ENCODE measurements at regions not wholly inside any gene's neighbourhood (a gene's known extent, or its start where the extent isn't known, plus 50 kb on each side); places are given as distances from the start of the nearest gene placed in this dataset.
"Not testable (repeated sequence)": the region's sequence is repeated elsewhere in the genome, so short reads cannot be mapped to it uniquely, and the experiment has no call there.

DNA sequence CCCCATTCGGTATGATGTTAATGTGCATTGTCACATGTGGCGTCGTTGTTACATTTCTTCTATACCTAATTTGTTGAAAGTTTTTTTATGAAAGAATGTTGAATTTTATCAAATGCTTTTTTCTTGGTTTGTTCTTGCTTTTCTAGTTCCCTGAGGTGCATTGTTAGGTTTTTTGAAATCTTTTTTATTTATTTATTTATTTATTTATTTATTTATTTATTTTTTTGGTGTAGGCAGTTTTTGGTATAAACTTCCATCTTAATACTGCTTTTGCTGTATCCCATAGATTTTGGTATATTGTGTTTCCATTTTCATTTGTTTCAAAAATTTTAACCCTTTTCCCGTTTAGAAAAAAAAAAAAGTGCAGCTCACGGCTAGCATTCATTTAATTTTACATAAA is 121.1 kb upstream of the HMGA2 start:
- Histone ChIP-seq H3K4me3 (no peak overlapping the region), H3K27ac (no peak overlapping the region)

DNA sequence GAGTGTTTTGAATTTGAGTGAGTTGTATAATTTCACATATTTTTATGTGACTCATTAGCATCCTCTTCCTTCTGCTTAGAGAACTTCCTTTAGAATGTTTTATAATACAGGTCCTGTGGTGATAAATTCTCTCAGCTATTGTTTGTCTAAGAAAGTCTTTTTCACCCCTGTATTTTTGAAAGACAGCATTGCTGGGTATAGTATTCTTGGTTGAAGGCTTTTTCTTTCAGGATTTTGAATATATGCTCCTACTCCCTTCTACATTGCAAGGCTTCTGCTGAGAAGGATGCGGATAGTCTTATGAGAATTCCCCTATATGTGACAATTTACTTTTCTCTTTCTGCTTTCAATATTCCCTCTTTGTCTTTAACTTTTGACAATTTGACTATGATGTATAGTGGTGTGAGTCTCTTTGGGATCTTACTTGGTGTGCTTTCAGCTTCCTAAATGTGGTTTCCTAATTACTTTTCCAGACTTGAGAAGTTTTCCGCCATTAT is 118.9 kb upstream of the HMGA2 start:
- H3K27ac ChIP-seq, result no peak overlapping the region
- no peak overlapping the region for H3K4me3 ChIP-seq

DNA sequence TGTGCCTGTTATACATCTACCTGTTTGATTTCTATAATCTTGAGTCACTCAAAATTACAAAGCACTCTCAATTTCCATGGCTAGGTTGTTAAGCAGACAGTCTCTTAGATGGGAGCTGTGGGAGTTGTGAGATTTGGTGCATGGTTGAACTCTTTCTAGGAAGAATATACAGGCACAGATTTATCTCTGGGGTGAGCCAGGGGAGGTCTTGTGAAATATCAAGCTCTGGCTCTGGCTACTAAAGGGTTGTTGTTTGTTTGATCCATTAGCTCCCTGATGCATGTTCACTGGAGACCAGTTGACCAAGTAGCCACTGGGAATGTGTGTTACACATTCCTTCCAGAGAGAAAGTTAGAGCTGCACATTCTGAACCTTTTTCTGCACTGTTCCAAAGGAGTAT is 117.2 kb upstream of the HMGA2 start:
- Histone ChIP-seq H3K4me3 (no peak overlapping the region), H3K27ac (no peak overlapping the region)

DNA sequence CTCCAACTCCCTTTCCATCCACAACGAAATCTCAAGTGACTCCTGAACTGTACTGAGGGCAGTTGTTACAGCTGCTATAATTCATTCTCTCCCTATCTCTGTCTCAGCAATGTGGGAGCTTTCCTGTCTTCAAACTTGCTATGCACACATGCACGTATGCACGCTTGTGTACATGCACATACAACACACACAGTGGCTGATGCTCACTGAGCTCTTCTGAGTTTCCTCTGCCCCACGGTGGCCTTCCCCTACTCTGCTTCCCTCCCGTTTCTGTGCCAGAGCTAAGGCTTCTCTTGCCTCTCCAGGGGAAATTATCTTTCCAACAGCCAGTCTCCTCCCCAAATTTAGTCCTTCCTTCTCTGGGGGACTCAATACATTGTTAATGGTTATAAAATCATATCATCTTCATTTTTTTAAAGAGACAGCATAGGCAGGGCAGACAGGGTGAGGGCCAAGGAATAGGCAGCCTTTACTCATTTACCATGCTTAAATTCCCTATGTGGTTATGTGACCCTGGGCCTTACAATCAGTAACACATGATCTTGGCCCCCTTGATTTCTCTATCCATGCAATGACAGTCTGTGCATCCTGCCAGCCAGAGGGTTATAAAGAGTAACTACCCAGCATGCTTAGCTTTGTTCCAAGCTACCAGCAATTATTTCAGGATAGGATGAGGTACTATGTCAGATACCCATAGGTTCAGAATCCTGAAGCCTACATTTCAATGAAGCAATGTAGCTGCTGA is 111.9 kb upstream of the HMGA2 start:
- H3K4me3 ChIP-seq, result no peak overlapping the region
- no peak overlapping the region for H3K27ac ChIP-seq

DNA sequence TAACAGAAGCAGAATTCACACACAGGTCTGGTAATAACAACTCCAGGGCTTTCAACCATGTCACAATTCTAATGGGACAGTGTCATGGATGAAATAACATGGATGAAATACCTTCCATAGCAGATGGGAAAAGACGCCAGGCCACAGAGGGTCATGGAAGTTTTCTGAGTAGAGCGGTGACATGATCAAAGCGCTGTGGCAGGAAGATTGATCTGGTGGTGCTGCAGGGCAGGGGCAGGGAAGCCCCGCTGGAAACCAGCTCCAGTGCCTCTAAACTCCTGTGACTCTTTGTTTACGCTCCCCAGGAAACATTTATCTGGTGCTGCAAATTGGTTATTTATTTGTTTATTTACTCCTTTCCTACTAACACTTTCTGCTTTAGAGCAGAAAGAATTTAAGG is 108.3 kb upstream of the HMGA2 start:
- H3K27ac ChIP-seq, result no peak overlapping the region
- no peak overlapping the region for H3K4me3 ChIP-seq

DNA sequence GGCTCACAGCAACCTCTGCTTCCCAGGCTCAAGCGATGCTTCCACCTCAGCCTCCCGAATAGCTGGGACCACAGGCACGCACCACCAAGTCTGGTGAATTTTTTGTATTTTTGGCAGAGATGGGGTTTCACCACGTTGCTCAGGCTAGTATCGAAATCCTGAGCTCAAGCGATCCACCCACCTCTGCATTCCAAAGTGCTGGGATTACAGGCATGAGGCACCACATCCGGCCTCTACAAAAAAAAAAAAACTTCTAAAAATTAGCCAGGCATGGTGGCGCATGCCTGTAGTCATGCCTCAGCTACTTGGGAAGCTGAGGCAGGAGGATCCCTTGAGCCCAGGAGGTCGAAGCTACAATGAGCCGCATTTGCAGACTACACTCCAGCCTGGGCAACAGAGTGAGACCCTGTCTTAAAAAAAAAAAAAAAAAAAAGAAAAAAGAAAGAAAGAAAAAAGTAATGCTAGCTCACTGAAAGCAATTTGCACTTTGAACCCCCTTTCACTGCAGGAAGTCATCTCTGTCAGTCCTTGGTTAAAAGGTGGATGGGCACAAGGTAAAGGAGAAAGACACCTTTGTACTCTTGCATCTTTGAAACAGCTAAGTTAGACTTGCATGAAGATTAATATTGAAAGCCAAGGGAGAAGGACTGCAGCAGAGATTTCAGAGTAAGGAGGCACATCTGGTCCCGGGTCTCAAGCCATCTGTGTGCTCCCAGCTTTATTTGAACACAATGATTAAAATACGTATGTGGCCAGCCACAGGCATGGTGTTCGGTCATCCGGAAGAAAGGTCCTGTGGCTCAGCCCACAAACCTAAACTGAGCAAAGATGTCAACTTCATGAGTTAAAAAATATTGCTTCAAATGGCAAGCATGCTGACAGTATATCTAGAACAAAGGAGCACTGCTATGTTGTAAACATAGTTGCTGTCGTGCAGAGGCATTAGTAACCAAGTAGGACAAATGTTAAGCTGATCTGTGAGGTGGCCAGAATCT is 103.8 kb upstream of the HMGA2 start:
- Histone ChIP-seq H3K27ac (no peak overlapping the region), H3K4me3 (no peak overlapping the region)

DNA sequence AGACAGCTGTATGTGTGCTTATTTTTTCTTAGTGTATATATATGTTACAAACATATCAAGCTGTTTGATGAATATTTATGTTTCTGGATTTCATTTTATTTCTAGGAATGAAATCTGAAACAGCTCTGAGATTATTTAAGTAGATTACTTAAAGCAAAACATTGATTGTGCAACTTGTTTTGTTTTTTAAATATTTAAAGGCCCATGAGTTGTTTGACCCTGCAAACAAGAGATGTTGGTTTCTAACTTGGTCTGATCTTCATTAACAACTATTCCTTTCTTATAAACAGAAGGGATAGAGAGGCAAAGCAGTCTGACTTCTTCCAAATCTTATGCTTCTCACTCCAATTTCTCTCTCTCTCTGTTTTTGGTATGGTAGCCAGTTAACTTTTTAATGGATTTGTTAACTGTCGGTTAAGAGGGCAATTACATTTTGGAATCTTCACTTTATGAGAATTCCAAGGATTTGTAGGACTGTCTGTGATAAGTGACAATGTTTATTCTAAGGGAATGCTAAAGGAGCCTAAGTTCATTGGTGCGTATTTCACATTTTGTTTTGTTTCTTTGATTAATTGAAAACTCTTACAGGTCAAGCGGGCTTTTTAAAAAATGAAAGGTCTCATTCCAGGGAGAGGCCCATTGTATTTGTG is 102.6 kb upstream of the HMGA2 start:
- H3K27ac ChIP-seq, result no peak overlapping the region
- no peak overlapping the region for H3K4me3 ChIP-seq

DNA sequence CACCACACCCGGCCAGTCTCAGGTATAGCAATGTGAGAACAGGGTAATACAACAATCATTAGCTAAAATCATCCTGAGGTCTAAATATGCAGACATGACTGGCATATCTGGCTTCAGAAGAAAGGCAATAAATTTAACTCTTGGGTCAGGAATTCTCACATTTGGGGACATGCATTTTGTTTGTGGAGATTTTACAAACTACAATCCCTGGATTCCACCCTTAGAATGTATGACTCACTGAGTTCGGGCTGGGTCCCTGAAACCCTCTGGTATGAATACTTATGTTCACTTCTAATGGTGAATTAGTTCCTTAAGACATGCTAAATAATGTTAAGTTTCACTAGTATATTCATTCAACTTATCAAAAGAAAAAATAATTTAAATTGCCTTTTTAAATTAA is 98.9 kb upstream of the HMGA2 start:
- H3K4me3 ChIP-seq, result no peak overlapping the region
- no peak overlapping the region for H3K27ac ChIP-seq

DNA sequence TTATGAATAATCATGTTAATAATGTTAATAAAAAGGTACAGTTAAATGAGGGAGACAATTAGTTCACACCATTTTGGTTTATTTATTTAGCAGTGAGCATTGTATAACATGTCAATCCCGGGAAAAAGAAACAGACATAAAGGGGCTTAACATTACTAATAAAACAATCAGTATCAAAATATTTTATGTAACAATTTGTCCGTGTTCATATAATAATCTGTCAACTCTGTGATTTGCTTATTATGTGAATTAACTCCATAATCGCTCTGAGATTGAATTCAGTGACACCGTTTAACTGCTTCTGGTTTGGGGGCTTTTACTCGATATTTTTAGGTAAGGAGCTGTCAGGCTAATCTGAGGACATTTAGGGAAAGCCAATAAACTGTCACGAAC is 95.8 kb upstream of the HMGA2 start:
- Histone ChIP-seq H3K4me3 (no peak overlapping the region), H3K27ac (no peak overlapping the region)

DNA sequence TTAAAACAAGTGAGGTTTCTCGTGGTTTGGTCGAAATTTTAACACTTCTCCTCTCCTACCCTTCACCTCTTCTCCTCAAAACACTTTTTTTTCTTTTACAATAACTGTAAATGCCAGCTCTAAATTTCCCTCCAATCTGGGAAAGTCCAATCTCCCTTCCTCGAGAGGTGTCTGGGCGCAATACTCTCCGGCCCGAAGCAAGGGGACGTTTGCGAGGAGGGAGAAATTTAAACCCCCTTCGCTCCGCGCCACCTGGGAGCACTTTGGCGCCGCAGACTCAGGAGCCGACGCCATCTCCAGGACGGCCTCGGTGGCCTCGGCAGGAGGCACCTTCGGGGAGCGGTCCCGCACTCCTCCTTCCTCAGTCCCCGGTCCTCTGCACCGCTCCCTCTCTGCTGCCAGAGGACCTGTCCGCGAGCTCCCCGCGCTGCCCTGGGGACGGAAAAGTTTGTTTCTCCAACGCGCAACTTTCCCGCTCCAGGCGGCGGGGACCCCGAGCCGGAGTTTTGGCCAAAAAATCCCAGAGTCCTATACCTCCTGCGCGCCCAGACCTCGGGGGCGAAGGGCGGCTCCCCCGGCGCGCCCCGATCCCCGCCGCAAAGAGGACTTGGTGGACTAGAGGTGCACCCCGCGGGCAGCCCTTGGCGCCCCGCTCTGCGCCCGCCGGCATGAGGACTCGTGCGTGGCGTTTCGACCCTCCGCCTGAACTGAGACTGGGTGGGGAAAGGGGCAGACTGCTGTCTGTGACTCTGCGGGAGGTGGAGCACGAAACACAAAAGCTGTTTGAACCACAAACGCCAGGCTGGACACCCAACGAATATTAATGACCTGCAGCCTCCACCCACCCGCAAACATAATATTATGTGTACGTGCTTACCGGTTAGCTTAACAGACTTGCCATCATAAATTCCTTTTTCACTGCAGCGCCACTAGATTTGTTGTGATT is 95.2 kb upstream of the HMGA2 start:
- Histone ChIP-seq H3K4me3 (peak overlapping the region in 2 of 7 experiments; percentile 2 to 11), H3K27ac (no peak overlapping the region)

DNA sequence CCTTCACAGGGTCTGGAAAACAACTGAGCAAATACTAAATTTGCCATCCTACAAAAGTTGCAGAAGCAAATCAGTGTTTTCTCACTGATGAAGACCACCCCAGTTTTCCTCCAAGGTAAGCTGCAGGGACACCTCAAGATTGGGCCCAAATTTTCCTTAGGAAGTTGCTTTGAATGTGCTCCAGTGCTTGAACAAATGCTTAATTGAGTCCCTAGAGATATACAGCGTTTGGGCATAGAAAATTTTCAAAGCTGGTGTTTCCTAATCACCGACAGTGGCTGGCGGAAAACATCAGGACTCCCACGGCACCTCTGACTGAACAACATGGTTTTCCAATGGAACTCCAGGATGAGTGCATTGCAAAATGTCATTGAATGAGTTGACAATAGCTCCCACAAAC is 92.5 kb upstream of the HMGA2 start:
- Histone ChIP-seq H3K4me3 (no peak overlapping the region), H3K27ac (no peak overlapping the region)

DNA sequence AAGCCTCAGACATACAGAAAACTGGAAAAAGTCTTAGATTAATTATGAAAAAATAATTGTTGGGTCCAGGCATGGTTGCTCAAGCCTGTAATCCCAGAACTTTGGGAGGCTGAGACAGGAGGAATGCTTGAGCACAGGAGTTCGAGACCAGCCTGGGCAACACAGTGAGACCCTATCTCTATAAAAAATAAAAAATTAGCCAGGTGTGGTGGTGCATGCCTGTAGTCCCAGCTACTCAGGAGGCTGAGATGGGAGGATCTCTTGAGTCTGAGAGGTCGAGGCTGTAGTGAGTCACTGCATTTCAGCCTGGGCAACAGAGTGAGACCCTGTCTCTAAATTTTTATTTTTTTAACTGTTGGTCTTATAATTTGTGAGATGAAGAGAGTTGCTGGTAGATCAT is 90.6 kb upstream of the HMGA2 start:
- not testable (repeated sequence) for H3K4me3 ChIP-seq

DNA sequence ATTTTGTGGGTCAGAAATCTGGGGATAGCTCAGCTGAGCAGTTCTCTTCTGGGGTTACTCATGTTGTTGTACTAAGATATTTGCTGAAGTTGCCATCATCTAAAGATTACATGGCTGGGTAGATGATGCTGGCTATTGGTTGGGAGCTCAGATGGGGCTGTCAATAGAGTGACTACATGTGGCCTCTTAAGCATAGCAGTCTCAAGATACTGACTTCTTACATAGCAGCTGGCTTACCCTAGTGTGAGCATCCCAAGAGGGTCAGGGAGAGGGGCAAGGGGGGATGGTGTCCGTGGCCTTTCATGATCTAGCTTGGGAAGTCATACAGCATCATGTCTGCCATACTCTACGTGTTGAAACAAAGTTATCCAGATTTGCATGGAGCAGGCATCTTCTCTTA is 90.1 kb upstream of the HMGA2 start:
- H3K4me3 ChIP-seq, result no peak overlapping the region
- H3K27ac ChIP-seq, result no peak overlapping the region

More for the DNA sequence above, 90.6 kb upstream of the HMGA2 start:
- not testable (repeated sequence) for H3K27ac ChIP-seq

DNA sequence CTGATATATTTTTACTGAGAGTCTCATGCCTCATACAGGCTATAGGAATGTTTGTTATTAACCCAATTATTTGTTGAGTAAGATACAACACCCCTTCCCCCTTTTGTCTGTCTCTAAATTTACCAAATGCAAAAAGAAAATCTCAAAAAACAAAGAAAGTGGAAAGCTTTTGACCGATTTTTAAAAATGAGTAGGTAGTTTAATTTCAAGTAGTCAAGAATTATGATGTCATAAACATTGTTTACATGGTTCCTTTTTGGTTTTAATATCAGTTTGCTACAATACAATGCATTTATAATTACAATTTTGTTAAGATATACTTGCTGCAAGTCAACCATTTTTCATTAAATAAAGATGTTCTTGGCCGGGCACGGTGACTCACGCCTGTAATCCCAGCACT is 84.7 kb upstream of the HMGA2 start:
- Histone ChIP-seq H3K27ac (no peak overlapping the region), H3K4me3 (no peak overlapping the region)

DNA sequence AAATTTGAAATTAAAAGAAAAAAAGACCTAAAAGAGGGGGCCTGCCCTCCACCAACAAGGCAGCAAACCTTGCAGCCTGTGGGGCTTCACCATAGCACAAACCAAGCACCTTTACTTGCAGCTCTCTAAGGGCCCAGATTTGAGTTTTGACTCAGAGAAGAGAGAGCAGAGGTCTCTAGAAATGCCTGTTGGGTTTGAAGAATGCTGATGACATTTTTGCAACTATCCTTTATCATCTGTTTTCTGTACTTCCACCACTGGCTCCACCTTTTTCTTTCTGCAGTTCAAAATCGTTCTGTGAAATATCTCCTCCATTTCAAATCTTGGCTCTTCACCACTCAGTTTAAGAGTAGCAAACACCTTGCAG is 83.8 kb upstream of the HMGA2 start:
- peak overlapping the region in 3 of 7 experiments; percentile 47 to 63 (median 50) for H3K4me3 ChIP-seq
- no peak overlapping the region for H3K27ac ChIP-seq

DNA sequence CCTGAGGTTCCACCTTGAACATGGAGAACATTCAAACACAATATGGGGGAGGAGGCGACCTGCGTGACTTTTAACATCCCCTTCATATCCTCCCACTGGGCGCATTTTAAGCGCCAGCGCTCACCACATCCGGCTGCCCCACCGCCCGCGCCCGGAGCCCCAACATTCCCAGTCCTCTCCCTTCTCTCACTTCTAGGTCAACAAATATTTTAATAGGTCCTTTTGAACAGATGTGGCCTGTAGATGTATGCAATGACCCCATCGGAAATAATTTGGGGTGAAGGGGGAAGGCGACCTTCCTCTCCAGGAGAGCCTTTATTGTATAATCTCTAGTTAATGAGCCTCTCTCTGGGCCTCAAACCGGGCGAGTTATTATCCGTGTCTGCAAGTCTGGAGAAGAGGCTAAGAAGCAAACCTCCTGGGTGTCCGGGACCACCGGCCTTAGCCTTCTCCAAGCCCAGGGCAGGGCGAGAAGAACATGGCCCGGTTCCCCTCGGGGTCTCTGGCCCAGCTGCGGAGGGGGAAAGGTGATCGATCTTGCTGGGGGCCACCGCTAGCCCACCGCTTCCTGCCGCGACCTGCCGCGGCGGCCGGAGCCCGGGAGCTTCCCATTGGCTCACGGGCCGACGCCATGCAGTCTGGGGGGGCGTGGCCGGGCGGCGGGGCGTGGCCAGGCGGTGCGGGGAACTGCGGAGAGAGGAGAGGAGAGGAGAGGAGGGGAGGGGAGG is 83.2 kb upstream of the HMGA2 start:
- Histone ChIP-seq H3K27ac (peak overlapping the region in 2 of 21 experiments; percentile 55 to 76), H3K4me3 (peak overlapping the region; percentile 44 to 63 (median 48))

DNA sequence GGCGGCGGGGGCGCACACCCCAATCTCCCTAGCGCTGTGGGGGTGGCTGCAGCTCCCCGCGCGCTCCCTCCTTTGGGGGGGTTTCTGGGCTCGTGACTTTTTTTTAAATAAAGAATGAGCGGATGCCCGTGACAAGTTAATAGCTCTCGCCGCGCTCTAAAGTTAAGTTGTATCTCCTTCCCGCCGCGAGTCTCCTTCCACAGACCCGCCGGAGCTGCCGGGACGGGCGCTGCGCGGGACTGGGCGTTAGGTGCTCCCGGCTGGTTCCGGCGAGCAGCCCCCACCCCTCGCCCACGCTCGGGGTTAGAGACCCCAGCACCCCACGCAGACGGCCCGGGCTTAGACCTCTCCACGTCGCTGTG is 82.6 kb upstream of the HMGA2 start:
- H3K27ac ChIP-seq, result peak overlapping the region in 6 of 21 experiments; percentile 7 to 74 (median 40)

More for the DNA sequence above, 82.6 kb upstream of the HMGA2 start:
- peak overlapping the region; percentile 44 to 63 (median 48) for H3K4me3 ChIP-seq

All from skin epidermis (tissue), 12 donors.